ACC112 (cell line): ENCODE measurements at regions not wholly inside any gene's neighbourhood (a gene's known extent, or its start where the extent isn't known, plus 50 kb on each side); places are given as distances from the start of the nearest gene placed in this dataset.

Source experiments
- H2AFZ ChIP-seq: fragments of 200-600 bp; sonication (generic); one replicate; pipeline ENCODE4 v1.6.0; 2017; ENCODE audit warnings: antibody characterized with exemption, low read length; ENCODE audit not compliant: unreplicated experiment
- H3K27ac ChIP-seq: fragments of 200-600 bp; sonication (generic); 2 replicates; pipeline ENCODE4 v1.5.1; 2014; ENCODE audit warnings: low read depth, mild to moderate bottlenecking, antibody characterized with exemption, low read length, moderate library complexity
- H3K27me3 ChIP-seq: fragments of 200-600 bp; sonication (generic); 2 replicates; pipeline ENCODE4 v1.6.1; 2014; ENCODE audit warnings: mild to moderate bottlenecking, antibody characterized with exemption, low read length, moderate library complexity, mixed read lengths; ENCODE audit not compliant: insufficient read depth
- H3K36me3 ChIP-seq: fragments of 200-600 bp; sonication (generic); 2 replicates; pipeline ENCODE4 v1.6.1; 2016; ENCODE audit warnings: mild to moderate bottlenecking, antibody characterized with exemption, low read length, moderate library complexity, mixed read lengths; ENCODE audit not compliant: insufficient read depth
- H3K4me1 ChIP-seq: fragments of 200-600 bp; sonication (generic); one replicate; pipeline ENCODE4 v1.6.1; 2016; ENCODE audit warnings: low read length, mixed read lengths; ENCODE audit not compliant: insufficient read depth, unreplicated experiment, control insufficient read depth
- H3K4me3 ChIP-seq: fragments of 200-600 bp; sonication (generic); 2 replicates; pipeline ENCODE4 v1.5.1; 2014; ENCODE audit warnings: mild to moderate bottlenecking, low read depth, low read length
- H3K79me2 ChIP-seq: fragments of 200-600 bp; sonication (generic); one replicate; pipeline ENCODE4 v1.6.0; 2016; ENCODE audit warnings: low read length; ENCODE audit not compliant: control insufficient read depth, unreplicated experiment, insufficient read depth

- Histone ChIP-seq H3K4me1 (no peaks in the 10 kb centered on the region), H2AFZ (no peak overlapping the region), H3K79me2 (no peaks in the 10 kb centered on the region), H3K27ac (no peak overlapping the region), H3K4me3 (no peak overlapping the region), H3K36me3 (no peaks in the 10 kb centered on the region), H3K27me3 (no peaks in the 10 kb centered on the region)
These were observed 258.8 kb downstream of the FAM181B start for GRCh38 chr11:82474876-82475275.

- no peak overlapping the region for H2AFZ ChIP-seq
- H3K36me3 ChIP-seq: no peaks in the 10 kb centered on the region
- no peaks in the 10 kb centered on the region for H3K79me2 ChIP-seq
- no peaks in the 10 kb centered on the region for H3K27me3 ChIP-seq
- H3K27ac ChIP-seq: no peak overlapping the region
- H3K4me3 ChIP-seq: no peak overlapping the region
- no peaks in the 10 kb centered on the region for H3K4me1 ChIP-seq
These were observed 268.2 kb downstream of the FAM181B start for GRCh38 chr11:82465481-82465880.

- Histone ChIP-seq H3K4me1 (no peaks in the 10 kb centered on the region), H2AFZ (no peak overlapping the region), H3K36me3 (no peaks in the 10 kb centered on the region), H3K79me2 (no peaks in the 10 kb centered on the region), H3K27me3 (no peaks in the 10 kb centered on the region), H3K4me3 (no peak overlapping the region), H3K27ac (no peak overlapping the region)
These were observed 270.9 kb downstream of the FAM181B start for GRCh38 chr11:82462608-82463242.

- Histone ChIP-seq H3K27me3 (no peaks in the 10 kb centered on the region), H3K27ac (no peak overlapping the region), H3K4me1 (no peaks in the 10 kb centered on the region), H2AFZ (no peak overlapping the region), H3K79me2 (no peaks in the 10 kb centered on the region), H3K36me3 (no peaks in the 10 kb centered on the region), H3K4me3 (no peak overlapping the region)
These were observed 274.9 kb downstream of the FAM181B start for GRCh38 chr11:82458761-82459160.

- H3K27ac ChIP-seq: no peak overlapping the region
- no peak overlapping the region for H2AFZ ChIP-seq
- H3K36me3 ChIP-seq: no peaks in the 10 kb centered on the region
- no peaks in the 10 kb centered on the region for H3K4me1 ChIP-seq
- H3K27me3 ChIP-seq: no peaks in the 10 kb centered on the region
- H3K4me3 ChIP-seq: no peak overlapping the region
- H3K79me2 ChIP-seq: no peaks in the 10 kb centered on the region
These were observed 275.5 kb downstream of the FAM181B start for GRCh38 chr11:82458147-82458546.

- Histone ChIP-seq H2AFZ (no peak overlapping the region), H3K27me3 (no peaks in the 10 kb centered on the region), H3K36me3 (no peaks in the 10 kb centered on the region), H3K27ac (no peak overlapping the region), H3K4me1 (no peaks in the 10 kb centered on the region), H3K4me3 (no peak overlapping the region), H3K79me2 (no peaks in the 10 kb centered on the region)
These were observed 282.7 kb downstream of the FAM181B start for GRCh38 chr11:82450996-82451395.

GRCh38 chr11:82406611-82407010, 327.1 kb downstream of the FAM181B start:
- no peaks in the 10 kb centered on the region for H3K4me1 ChIP-seq
- no peaks in the 10 kb centered on the region for H3K27me3 ChIP-seq
- no peak overlapping the region for H3K27ac ChIP-seq
- no peaks in the 10 kb centered on the region for H3K36me3 ChIP-seq
- no peak overlapping the region for H2AFZ ChIP-seq
- no peak overlapping the region for H3K4me3 ChIP-seq
- no peaks in the 10 kb centered on the region for H3K79me2 ChIP-seq

GRCh38 chr11:82405421-82405820, 328.2 kb downstream of the FAM181B start:
- no peak overlapping the region for H3K27ac ChIP-seq
- H3K79me2 ChIP-seq: no peaks in the 10 kb centered on the region

GRCh38 chr11:82404981-82405380, 328.7 kb downstream of the FAM181B start:
- Histone ChIP-seq H3K27me3 (no peaks in the 10 kb centered on the region), H3K36me3 (no peaks in the 10 kb centered on the region), H3K79me2 (no peaks in the 10 kb centered on the region), H3K4me3 (no peak overlapping the region), H3K27ac (no peak overlapping the region), H2AFZ (no peak overlapping the region), H3K4me1 (no peaks in the 10 kb centered on the region)

More at GRCh38 chr11:82405421-82405820, 328.2 kb downstream of the FAM181B start:
- Histone ChIP-seq H2AFZ (no peak overlapping the region), H3K4me1 (no peaks in the 10 kb centered on the region), H3K4me3 (no peak overlapping the region), H3K27me3 (no peaks in the 10 kb centered on the region), H3K36me3 (no peaks in the 10 kb centered on the region)

- Histone ChIP-seq H3K4me1 (no peaks in the 10 kb centered on the region), H2AFZ (no peak overlapping the region), H3K27ac (no peak overlapping the region), H3K4me3 (no peak overlapping the region), H3K36me3 (no peaks in the 10 kb centered on the region), H3K27me3 (no peaks in the 10 kb centered on the region), H3K79me2 (no peaks in the 10 kb centered on the region)
These were observed 329.9 kb downstream of the FAM181B start for GRCh38 chr11:82403640-82404305.

GRCh38 chr11:82398300-82398815, 335.3 kb downstream of the FAM181B start:
- no peak overlapping the region for H3K4me3 ChIP-seq
- no peaks in the 10 kb centered on the region for H3K27me3 ChIP-seq
- no peaks in the 10 kb centered on the region for H3K36me3 ChIP-seq
- H3K4me1 ChIP-seq: no peaks in the 10 kb centered on the region
- no peaks in the 10 kb centered on the region for H3K79me2 ChIP-seq
- no peak overlapping the region for H2AFZ ChIP-seq
- H3K27ac ChIP-seq: no peak overlapping the region
